H1 (cell line): ENCODE measurements at regions not wholly inside any gene's neighbourhood (a gene's known extent, or its start where the extent isn't known, plus 50 kb on each side); places are given as distances from the start of the nearest gene placed in this dataset.

Source experiments
- CTCF ChIA-PET: fragments of 300-600 bp; sonication (Branson Sonifier 250); formaldehyde crosslinking; loops from one replicate; lab custom pipeline; 2021; ENCODE audit not compliant: partially characterized antibody; lab: Charles Lee
- POLR2A ChIA-PET: fragments of 300-600 bp; sonication (Branson Sonifier 250); formaldehyde crosslinking; loops from one replicate; lab custom pipeline; 2021; ENCODE audit warnings: inconsistent platforms; ENCODE audit not compliant: partially characterized antibody; lab: Charles Lee
- DNase-seq, 2 experiments: peaks; one replicate each; pipeline versions ENCODE4 v3.0.0 to v3.0.0-alpha.2; 2010 to 2022; ENCODE audit warnings: low spot score in 2 of 2, low read depth in 1 of 2, mixed read lengths in 1 of 2
- FAIRE-seq: peaks from 2 replicates; lab custom pipeline; 2011; peaks lifted over from hg19 to GRCh38; lab: Jason Lieb, UNC
- H2AFZ ChIP-seq: 2 replicates; pipeline ENCODE4 v1.8.1; 2012; ENCODE audit warnings: low read length, inconsistent platforms
- H2AK5ac ChIP-seq: 2 replicates; pipeline ENCODE4 v1.6.1; 2013; ENCODE audit warnings: low read depth, low read length
- H2BK120ac ChIP-seq: replicated peaks from 2 replicates; pipeline ENCODE3; 2013; ENCODE audit warnings: low read depth, low read length, inconsistent platforms
- H2BK12ac ChIP-seq: 2 replicates; pipeline ENCODE4 v1.6.1; 2013; ENCODE audit warnings: low read depth, low read length
- H2BK15ac ChIP-seq: 2 replicates; pipeline ENCODE4 v1.6.1; 2013; ENCODE audit warnings: low read length
- H2BK20ac ChIP-seq: 2 replicates; pipeline ENCODE4 v1.6.1; 2013; ENCODE audit warnings: low read length
- H2BK5ac ChIP-seq: 2 replicates; pipeline ENCODE4 v1.6.1; 2013; ENCODE audit warnings: low read depth, low read length
- H3K14ac ChIP-seq: 2 replicates; pipeline ENCODE4 v1.6.1; 2013; ENCODE audit warnings: inconsistent platforms; ENCODE audit not compliant: insufficient read length
- H3K18ac ChIP-seq: 2 replicates; pipeline ENCODE4 v1.6.1; 2013; ENCODE audit warnings: low read length; ENCODE audit errors: extremely low read depth
- H3K23ac ChIP-seq: 2 replicates; pipeline ENCODE4 v1.6.1; 2013; ENCODE audit warnings: inconsistent platforms; ENCODE audit not compliant: insufficient read length
- H3K23me2 ChIP-seq: 2 replicates; pipeline ENCODE4 v1.6.1; 2013; ENCODE audit warnings: low read depth, low read length
- H3K27ac ChIP-seq: 2 replicates; pipeline ENCODE4 v1.6.1; 2011; ENCODE audit warnings: low read depth, low read length, inconsistent platforms
- H3K27me3 ChIP-seq, 4 experiments: replicated peaks in 1 of 4; 1 replicate in 1 of 4; 2 replicates in 3 of 4; pipeline versions ENCODE4 v1.6.1 to v1.8.1; 2011 to 2013; ENCODE audit warnings: low read length in 3 of 4, mild to moderate bottlenecking in 3 of 4, inconsistent platforms in 2 of 4, mixed read lengths in 2 of 4, moderate library complexity in 1 of 4; ENCODE audit not compliant: control insufficient read depth in 3 of 4, insufficient read depth in 3 of 4; ENCODE audit errors: extremely low read depth in 1 of 4
- H3K36me3 ChIP-seq, 4 experiments: 2 replicates each; pipeline versions ENCODE4 v1.6.1 to v1.8.1; 2011 to 2013; ENCODE audit warnings: mild to moderate bottlenecking in 4 of 4, low read length in 3 of 4, moderate library complexity in 2 of 4, control low read depth in 1 of 4, inconsistent platforms in 1 of 4; ENCODE audit not compliant: insufficient read depth in 4 of 4, control insufficient read depth in 2 of 4
- H3K4ac ChIP-seq: replicated peaks from 2 replicates; pipeline ENCODE3; 2013; ENCODE audit warnings: low read length, low read depth, mixed read lengths, inconsistent platforms; ENCODE audit not compliant: insufficient read length
- H3K4me1 ChIP-seq, 4 experiments: replicated peaks in 1 of 4; 1 replicate in 1 of 4; 2 replicates in 3 of 4; pipeline versions ENCODE4 v1.6.1 to v1.8.1; 2011 to 2013; ENCODE audit warnings: low read length in 3 of 4, inconsistent platforms in 2 of 4, mixed read lengths in 1 of 4; ENCODE audit not compliant: insufficient read depth in 4 of 4, control insufficient read depth in 3 of 4
- H3K4me2 ChIP-seq, 2 experiments: 2 replicates each; pipeline versions ENCODE4 v1.6.1 to v1.8.1; 2011 to 2013; ENCODE audit warnings: low read depth in 2 of 2, low read length in 2 of 2, control low read depth in 1 of 2, inconsistent platforms in 1 of 2, mild to moderate bottlenecking in 1 of 2; ENCODE audit not compliant: insufficient read depth in 1 of 2
- H3K4me3 ChIP-seq, 4 experiments: fragments of 200-600, 300-600 bp in 1 of 4; sonication (generic), shearing (Covaris generic), sonication (Bioruptor Twin) in 1 of 4; 2 replicates each; pipeline versions ENCODE4 v1.5.1 to v1.8.1; 2011 to 2016; ENCODE audit warnings: low read length in 4 of 4, low read depth in 3 of 4, control low read depth in 2 of 4, inconsistent platforms in 2 of 4, mild to moderate bottlenecking in 2 of 4, mixed read lengths in 1 of 4, moderate library complexity in 1 of 4; ENCODE audit not compliant: insufficient read depth in 2 of 4; ENCODE audit errors: extremely low read depth in 1 of 4
- H3K56ac ChIP-seq: replicated peaks from 2 replicates; pipeline ENCODE3; 2013; ENCODE audit warnings: low read depth, mild to moderate bottlenecking, mixed read lengths, low read length, inconsistent platforms; ENCODE audit not compliant: insufficient read length
- H3K79me1 ChIP-seq: 2 replicates; pipeline ENCODE4 v1.6.1; 2013; ENCODE audit warnings: low read depth, low read length, control low read depth
- H3K79me2 ChIP-seq, 2 experiments: 2 replicates each; pipeline versions ENCODE4 v1.6.1 to v1.8.1; 2012 to 2013; ENCODE audit warnings: low read length in 2 of 2, mild to moderate bottlenecking in 2 of 2, inconsistent platforms in 1 of 2; ENCODE audit not compliant: insufficient read depth in 2 of 2, control insufficient read depth in 1 of 2
- H3K9ac ChIP-seq, 4 experiments: replicated peaks in 1 of 4; 1 replicate in 1 of 4; 2 replicates in 3 of 4; pipeline versions ENCODE4 v1.6.1 to v1.8.1; 2011 to 2013; ENCODE audit warnings: low read depth in 3 of 4, low read length in 3 of 4, control low read depth in 2 of 4, mild to moderate bottlenecking in 2 of 4, moderate library complexity in 2 of 4, inconsistent platforms in 1 of 4; ENCODE audit errors: extremely low read depth in 1 of 4
- H3K9me3 ChIP-seq, 2 experiments: 2 replicates each; pipeline versions ENCODE4 v1.6.1 to v1.8.1; 2012 to 2013; ENCODE audit warnings: mild to moderate bottlenecking in 2 of 2, moderate library complexity in 2 of 2, control low read depth in 1 of 2, inconsistent platforms in 1 of 2, low read depth in 1 of 2, low read length in 1 of 2, mixed read lengths in 1 of 2; ENCODE audit not compliant: insufficient read depth in 2 of 2
- H4K20me1 ChIP-seq, 2 experiments: replicated peaks in 1 of 2; 2 replicates each; pipeline versions ENCODE3 to v1.8.1; 2011 to 2013; ENCODE audit warnings: inconsistent platforms in 2 of 2, low read length in 2 of 2, mild to moderate bottlenecking in 1 of 2; ENCODE audit not compliant: insufficient read depth in 2 of 2, control insufficient read depth in 1 of 2
- H4K5ac ChIP-seq: 2 replicates; pipeline ENCODE4 v1.6.1; 2013; ENCODE audit warnings: low read length, low read depth, mixed read lengths, inconsistent platforms; ENCODE audit not compliant: insufficient read length
- H4K8ac ChIP-seq: 2 replicates; pipeline ENCODE4 v1.8.0; 2013; ENCODE audit warnings: mild to moderate bottlenecking, moderate library complexity, low read length, inconsistent platforms; ENCODE audit not compliant: insufficient read depth; ENCODE audit errors: extremely low read depth
- H4K91ac ChIP-seq: replicated peaks from 2 replicates; pipeline ENCODE3; 2013; ENCODE audit warnings: low read length, mixed read lengths, inconsistent platforms; ENCODE audit not compliant: insufficient read length
- CBX5 ChIP-seq: fragments of 300-800, 300-1000 bp; sonication (generic); IDR thresholded peaks from 2 replicates; pipeline ENCODE4 v1.7.1; 2016; ENCODE audit warnings: antibody characterized with exemption, low read length, low read depth
- CEBPB ChIP-seq: IDR thresholded peaks from 2 replicates; pipeline ENCODE4 v1.6.1; 2012; ENCODE audit warnings: low read depth, low read length
- CHD2 ChIP-seq: IDR thresholded peaks from 2 replicates; pipeline ENCODE4 v1.6.1; 2012; ENCODE audit warnings: low read length, improper control_type of control experiment
- CTBP2 ChIP-seq: IDR thresholded peaks from 2 replicates; pipeline ENCODE4 v1.7.0; 2011; ENCODE audit warnings: borderline replicate concordance, mild to moderate bottlenecking, moderate library complexity, mixed read lengths, low read length; ENCODE audit not compliant: insufficient read depth, insufficient read length
- E2F6 ChIP-seq: IDR thresholded peaks from 2 replicates; pipeline ENCODE4 v1.6.1; 2012; ENCODE audit warnings: inconsistent platforms
- JUN ChIP-seq: IDR thresholded peaks from 2 replicates; pipeline ENCODE4 v1.6.1; 2011; ENCODE audit warnings: low read depth, mild to moderate bottlenecking, improper control_type of control experiment, low read length
- JUND ChIP-seq: IDR thresholded peaks from 2 replicates; pipeline ENCODE4 v1.6.1; 2011; ENCODE audit warnings: mild to moderate bottlenecking, improper control_type of control experiment, low read length
- KDM1A ChIP-seq: fragments of 200-600, 300-600 bp; sonication (generic); IDR thresholded peaks from 2 replicates; pipeline ENCODE4 v1.7.1; 2016; ENCODE audit warnings: mild to moderate bottlenecking, low read length, borderline replicate concordance
- KDM5A ChIP-seq: fragments of 200-600 bp; IDR thresholded peaks from 2 replicates; pipeline ENCODE4 v1.7.1; 2012; ENCODE audit warnings: mild to moderate bottlenecking, low read length, inconsistent platforms, mixed read lengths
- NRF1 ChIP-seq: IDR thresholded peaks from 2 replicates; pipeline ENCODE4 v1.6.1; 2011; ENCODE audit warnings: mild to moderate bottlenecking, low read depth, low read length, improper control_type of control experiment
- POLR2A ChIP-seq, 2 experiments: IDR thresholded peaks; 1 replicate in 1 of 2; 2 replicates in 1 of 2; pipeline ENCODE4 v1.6.1; 2011; ENCODE audit warnings: low read depth in 2 of 2, low read length in 2 of 2, mild to moderate bottlenecking in 2 of 2; ENCODE audit errors: control extremely low read depth in 1 of 2
- POLR2AphosphoS5 ChIP-seq: IDR thresholded peaks from 2 replicates; pipeline ENCODE4 v1.6.1; 2011; ENCODE audit warnings: low read depth, low read length
- POU5F1 ChIP-seq: IDR thresholded peaks from 2 replicates; pipeline ENCODE4 v1.6.1; 2011; ENCODE audit warnings: low read depth, mild to moderate bottlenecking, low read length, moderate library complexity
- RXRA ChIP-seq: IDR thresholded peaks from 2 replicates; pipeline ENCODE4 v1.6.1; 2011; ENCODE audit warnings: low read depth, mild to moderate bottlenecking, low read length, moderate library complexity; ENCODE audit not compliant: insufficient read depth
- SIX5 ChIP-seq: IDR thresholded peaks from 2 replicates; pipeline ENCODE4 v1.6.1; 2011; ENCODE audit warnings: mild to moderate bottlenecking, low read depth, low read length
- SP4 ChIP-seq: IDR thresholded peaks from 2 replicates; pipeline ENCODE4 v1.6.1; 2012; ENCODE audit warnings: low read length, inconsistent platforms
- TCF12 ChIP-seq: IDR thresholded peaks from 2 replicates; pipeline ENCODE4 v1.6.1; 2011; ENCODE audit warnings: low read depth, mild to moderate bottlenecking, low read length
- WGBS, 2 experiments: shearing (Covaris generic) in 1 of 2; methylation state at CpG; one replicate each; pipeline versions ENCODE4 v1.1.6 to v1.1.7; 2013 to 2015; ENCODE audit warnings: low lambda C conversion rate in 2 of 2, mixed read lengths in 2 of 2, inconsistent platforms in 1 of 2, low coverage in 1 of 2, missing lambda C conversion rate in 1 of 2; ENCODE audit not compliant: insufficient replicate concordance in 2 of 2, insufficient coverage in 1 of 2, insufficient read length in 1 of 2; ENCODE audit errors: extremely low coverage in 1 of 2, missing lambda C conversion rate in 1 of 2; 5-methylcytosine and 5-hydroxymethylcytosine counted together

- no peaks in the 10 kb centered on the region for H3K79me2 ChIP-seq
- CTCF ChIA-PET = interaction anchor here (0.7 kb wide), 1 partner anchor 1176 kb away, joined by 3 read pairs; no protein-coding TSS in a partner anchor
- H2BK5ac ChIP-seq = no peak overlapping the region
- no peak overlapping the region for H2AK5ac ChIP-seq
- no peaks in the 10 kb centered on the region for H3K9me3 ChIP-seq
- 93% methylated on average over 8 of the region's 8 CpGs; no CpG with 5 or more reads in 1 of the 2 experiments for WGBS, 2 experiments
- no peak overlapping the region for H3K14ac ChIP-seq
- H3K4me2 ChIP-seq = no peak overlapping the region
- H2AFZ ChIP-seq = no peak overlapping the region
- no peak overlapping the region for H3K27ac ChIP-seq
- H2BK12ac ChIP-seq = no peak overlapping the region
- no peak overlapping the region for H3K23ac ChIP-seq
- H3K18ac ChIP-seq = no peak overlapping the region
- FAIRE-seq (no peak), DNase-seq (no peak)
- H2BK20ac ChIP-seq = no peak overlapping the region
- H4K5ac ChIP-seq = no peak overlapping the region
- no peak overlapping the region for H4K91ac ChIP-seq
- no peak overlapping the region for H2BK120ac ChIP-seq
- H3K23me2 ChIP-seq = no peaks in the 10 kb centered on the region
- no peak overlapping the region for H2BK15ac ChIP-seq
- H3K4ac ChIP-seq = no peak overlapping the region
- no peaks in the 10 kb centered on the region for H4K20me1 ChIP-seq
- H3K4me1 ChIP-seq = no peaks in the 10 kb centered on the region
- H3K27me3 ChIP-seq = no peaks in the 10 kb centered on the region
- H3K79me1 ChIP-seq = no peaks in the 10 kb centered on the region
- H3K56ac ChIP-seq = no peak overlapping the region
- H4K8ac ChIP-seq = no peak overlapping the region
- no peaks in the 10 kb centered on the region for H3K36me3 ChIP-seq
- no peak overlapping the region for H3K9ac ChIP-seq
- H3K4me3 ChIP-seq = no peak overlapping the region
- POLR2A ChIA-PET = no interaction called here
- TF ChIP-seq JUND (no peak), KDM1A (no peak), POLR2AphosphoS5 (no peak), KDM5A (no peak), CBX5 (no peak), NRF1 (no peak), TCF12 (no peak), E2F6 (no peak), CTBP2 (no peak), RXRA (no peak), POU5F1 (no peak), JUN (no peak), CHD2 (no peak), CEBPB (no peak), SIX5 (no peak), SP4 (no peak), POLR2A (IDR thresholded peaks at IDR 0.05; ENCODE audit: control extremely low read depth in 1 of 2, low read depth in 2 of 2, low read length in 2 of 2) (no peak)
Observed at GRCh38 chr18:75529394-75529793, 101.9 kb upstream of the SMIM21 start.
